ENCODE measurements at regions not wholly inside any gene's neighbourhood (a gene's known extent, or its start where the extent isn't known, plus 50 kb on each side); places are given as distances from the start of the nearest gene placed in this dataset.

GRCh38 chr16:85510041-85510659 lies 103.0 kb upstream of the GSE1 start:
- TF ChIP-seq CTCF (IDR thresholded peaks at IDR 0.05) (no peak), POLR2A (IDR thresholded peaks at IDR 0.05) (no peak)

Measured in uterus (tissue), 2 donors.